OCI-LY7 (cell line): ENCODE measurements at regions not wholly inside any gene's neighbourhood (a gene's known extent, or its start where the extent isn't known, plus 50 kb on each side); places are given as distances from the start of the nearest gene placed in this dataset.
"Not testable (repeated sequence)": the region's sequence is repeated elsewhere in the genome, so short reads cannot be mapped to it uniquely, and the experiment has no call there.

Experiments
- BruUV-seq: library from RNA; stranded (reverse); fragments of 400-500 nt; replicated peaks from 2 replicates; lab custom pipeline; 2021; lab: Mats Ljungman, UMichigan
- CTCF ChIA-PET: fragments of 300-600 bp; sonication (Branson Sonifier 250); formaldehyde crosslinking; loops from one replicate; lab custom pipeline; 2022; ENCODE audit warnings: antibody characterized with exemption; ENCODE audit not compliant: unreplicated experiment; lab: Charles Lee
- POLR2A ChIA-PET: fragments of 300-600 bp; sonication (Branson Sonifier 250); formaldehyde crosslinking; loops from one replicate; lab custom pipeline; 2022; ENCODE audit warnings: antibody characterized with exemption; lab: Charles Lee
- DNase-seq: peaks from one replicate; pipeline ENCODE4 v3.0.0-alpha.2; 2015; ENCODE audit warnings: low spot score
- H2AFZ ChIP-seq: fragments of 200-600 bp; sonication (generic), shearing (Covaris generic); 2 replicates; pipeline ENCODE4 v1.6.1; 2014; ENCODE audit warnings: mild to moderate bottlenecking, antibody characterized with exemption, low read length, moderate library complexity
- H3K27ac ChIP-seq: fragments of 200-600 bp; sonication (generic); 2 replicates; pipeline ENCODE4 v1.5.1; 2014; ENCODE audit warnings: mixed run types, low read depth, mild to moderate bottlenecking, moderate library complexity, low read length, inconsistent platforms; ENCODE audit not compliant: poor library complexity, severe bottlenecking
- H3K36me3 ChIP-seq: fragments of 200-600 bp; sonication (generic); 2 replicates; pipeline ENCODE4 v1.6.1; 2014; ENCODE audit warnings: mild to moderate bottlenecking, antibody characterized with exemption, low read length, moderate library complexity, mixed read lengths; ENCODE audit not compliant: insufficient read depth
- H3K4me1 ChIP-seq: fragments of 200-600 bp; sonication (generic); 2 replicates; pipeline ENCODE4 v1.5.1; 2014; ENCODE audit warnings: mild to moderate bottlenecking, low read length; ENCODE audit not compliant: insufficient read depth, poor library complexity, severe bottlenecking
- H3K4me2 ChIP-seq: fragments of 200-600 bp; sonication (generic); 2 replicates; pipeline ENCODE4 v1.6.1; 2014; ENCODE audit warnings: mild to moderate bottlenecking, low read length
- H3K4me3 ChIP-seq: fragments of 200-600 bp; sonication (generic); 2 replicates; pipeline ENCODE4 v1.5.1; 2014; ENCODE audit warnings: mild to moderate bottlenecking, low read depth, low read length; ENCODE audit not compliant: poor library complexity, severe bottlenecking
- H3K79me2 ChIP-seq: fragments of 200-600 bp; sonication (generic); 2 replicates; pipeline ENCODE4 v1.6.1; 2016; ENCODE audit warnings: low read depth, mild to moderate bottlenecking, low read length, moderate library complexity, mixed read lengths; ENCODE audit not compliant: insufficient read depth
- H3K9me2 ChIP-seq: fragments of 200-600 bp; sonication (generic); 2 replicates; pipeline ENCODE4 v1.6.1; 2016; ENCODE audit warnings: mild to moderate bottlenecking, low read length, mixed read lengths; ENCODE audit not compliant: insufficient read depth
- H3K9me3 ChIP-seq: fragments of 200-600 bp; sonication (generic); 2 replicates; pipeline ENCODE4 v1.6.1; 2014; ENCODE audit warnings: mild to moderate bottlenecking, mixed run types, low read length, mixed read lengths
- H4K20me1 ChIP-seq: fragments of 200-600 bp; sonication (generic); 2 replicates; pipeline ENCODE4 v1.6.1; 2014; ENCODE audit warnings: mild to moderate bottlenecking, antibody characterized with exemption, low read length, moderate library complexity, mixed read lengths; ENCODE audit not compliant: insufficient read depth
- CTCF ChIP-seq: fragments of 200-600 bp; sonication (generic); conservative IDR thresholded peaks from 2 replicates; pipeline ENCODE4 v1.5.1; 2014; ENCODE audit warnings: mild to moderate bottlenecking, antibody characterized with exemption, low read length, moderate library complexity, mixed read lengths
- EZH2phosphoT487 ChIP-seq: fragments of 200-600 bp; sonication (generic); IDR thresholded peaks from 2 replicates; pipeline ENCODE4 v1.6.1; 2018; ENCODE audit warnings: low read depth, borderline replicate concordance, mild to moderate bottlenecking, mixed run types, antibody characterized with exemption, low read length, moderate library complexity, mixed read lengths
- intact Hi-C: fragments of 100-400 bp; cut with micrococcal nuclease; formaldehyde crosslinking; loops from one replicate; pipeline ENCODE4 v1.10.0; 2022; ENCODE audit not compliant: unreplicated experiment

DNA sequence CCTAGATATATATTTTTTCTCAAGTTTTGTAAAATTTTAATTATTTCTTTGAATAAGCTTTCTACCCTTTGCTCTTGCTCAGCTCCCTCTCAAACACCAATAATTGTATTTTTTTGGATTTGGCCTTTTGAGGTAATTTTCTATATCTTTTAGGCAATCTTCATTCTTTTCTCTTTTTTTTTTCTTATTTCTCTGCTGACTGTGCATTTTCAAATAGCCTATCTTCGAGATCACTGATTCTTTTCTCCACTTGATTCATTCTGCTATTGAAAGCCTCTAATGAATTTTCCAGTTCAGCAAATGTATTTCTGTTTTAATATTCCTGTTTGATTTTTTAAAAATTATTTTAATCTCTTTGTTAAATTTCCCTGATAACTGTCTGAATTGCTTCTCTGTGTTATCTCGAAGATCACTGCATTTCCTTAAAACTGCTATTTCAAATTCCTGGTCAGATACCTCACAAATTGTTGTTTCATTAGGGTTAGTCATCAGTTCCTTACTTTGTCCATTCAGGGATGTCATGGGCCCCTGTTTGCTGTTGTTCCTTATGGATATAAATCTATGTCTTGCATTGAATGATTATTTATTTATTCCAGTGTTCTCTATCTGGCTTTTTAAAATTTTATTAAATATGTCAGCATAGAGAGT is 100.1 kb upstream of the UNC5B start:
- Histone ChIP-seq H3K4me3 (no peak overlapping the region), H3K27ac (no peak overlapping the region), H3K9me3 (peaks cover 17% of the 10 kb centered on the region; the same call in 1 of the 2 replicates), H3K9me2 (no peaks in the 10 kb centered on the region), H4K20me1 (no peaks in the 10 kb centered on the region), H3K4me2 (no peak overlapping the region), H2AFZ (no peak overlapping the region), H3K79me2 (no peaks in the 10 kb centered on the region), H3K4me1 (no peaks in the 10 kb centered on the region), H3K36me3 (no peaks in the 10 kb centered on the region)
- intact Hi-C loops = no loop called here
- no peak for TF ChIP-seq EZH2phosphoT487
- no peak for TF ChIP-seq CTCF
- CTCF ChIA-PET = no interaction called here
- BruUV-seq = no TSS peak
- POLR2A ChIA-PET = interaction anchor here (0.6 kb wide), 1 partner anchor 1245 kb away, joined by 3 read pairs; no protein-coding TSS in a partner anchor
- no peak for DNase-seq

GRCh38 chr10:71116426-71116825 is 95.9 kb upstream of the UNC5B start:
- H3K79me2 ChIP-seq = no peaks in the 10 kb centered on the region

DNA sequence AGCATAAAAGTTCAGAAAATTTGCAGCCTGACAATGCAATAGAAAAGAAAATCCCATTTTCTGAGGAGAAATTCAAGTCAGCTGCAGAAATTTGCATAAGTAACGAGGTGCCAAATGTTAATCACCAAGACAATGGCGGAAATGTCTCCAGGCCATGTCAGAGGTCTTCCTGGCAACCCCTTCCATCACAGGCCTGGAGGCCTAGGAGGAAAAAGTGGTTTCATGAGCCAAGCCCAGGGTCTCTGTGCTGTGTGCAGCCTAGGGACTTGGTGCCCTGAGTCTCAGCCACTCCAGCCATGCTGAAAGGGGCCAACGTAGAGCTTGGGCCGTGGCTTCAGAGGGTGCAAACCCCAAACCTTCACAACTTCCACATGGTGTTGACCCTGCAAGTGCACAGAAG is 94.8 kb upstream of the UNC5B start:
- H3K9me2 ChIP-seq, H3K4me1 ChIP-seq, H3K79me2 ChIP-seq, H3K4me3 ChIP-seq, H3K36me3 ChIP-seq, H3K27ac ChIP-seq, intact Hi-C loops, H4K20me1 ChIP-seq, H3K4me2 ChIP-seq, POLR2A ChIA-PET, H2AFZ ChIP-seq, DNase-seq, BruUV-seq, CTCF ChIA-PET: not testable (repeated sequence)
- peaks cover 17% of the 10 kb centered on the region; the same call in 1 of the 2 replicates for H3K9me3 ChIP-seq

More at GRCh38 chr10:71116426-71116825, 95.9 kb upstream of the UNC5B start:
- no peaks in the 10 kb centered on the region for H3K9me2 ChIP-seq
- H3K4me1 ChIP-seq = no peaks in the 10 kb centered on the region
- H3K27ac ChIP-seq = no peak overlapping the region
- H3K4me2 ChIP-seq = no peak overlapping the region
- no peak overlapping the region for H2AFZ ChIP-seq
- DNase-seq = no peak
- no peaks in the 10 kb centered on the region for H3K36me3 ChIP-seq
- intact Hi-C loops = no loop called here
- BruUV-seq = no TSS peak
- TF ChIP-seq CTCF (no peak), EZH2phosphoT487 (no peak)
- H3K9me3 ChIP-seq = peaks cover 17% of the 10 kb centered on the region; the same call in 1 of the 2 replicates
- no peaks in the 10 kb centered on the region for H4K20me1 ChIP-seq
- ChIA-PET POLR2A (no interaction called here), CTCF (no interaction called here)
- H3K4me3 ChIP-seq = no peak overlapping the region
